SK-N-SH (cell line): ENCODE measurements at regions not wholly inside any gene's neighbourhood (a gene's known extent, or its start where the extent isn't known, plus 50 kb on each side); places are given as distances from the start of the nearest gene placed in this dataset.

Source experiments
- CTCF ChIA-PET: fragments of 300-600, 350-600 bp; formaldehyde crosslinking; extraction: SDS; loops from one replicate; lab custom pipeline; 2021; lab: Yijun Ruan, JAX
- POLR2A ChIA-PET: fragments of 350-600 bp; sonication (Branson Sonifier 250); formaldehyde crosslinking; extraction: SDS; loops from one replicate; lab custom pipeline; 2020; ENCODE audit warnings: antibody characterized with exemption, inconsistent platforms; lab: Yijun Ruan, JAX
- DNase-seq: peaks from one replicate; pipeline ENCODE4 v3.0.0; 2012
- H2AFZ ChIP-seq: fragments of 200-600 bp; sonication (generic); 2 replicates; pipeline ENCODE4 v1.8.1; 2016; ENCODE audit warnings: antibody characterized with exemption, mild to moderate bottlenecking, low read depth
- H3F3A ChIP-seq: fragments of 200-600 bp; sonication (generic); replicated peaks from 2 replicates; pipeline ENCODE3; 2016; ENCODE audit warnings: antibody characterized with exemption, mild to moderate bottlenecking; ENCODE audit not compliant: insufficient read depth
- H3K27ac ChIP-seq, 2 experiments: fragments of 200-500 bp in 1 of 2; fragments of 200-600 bp in 1 of 2; sonication (Bioruptor generic) in 1 of 2; sonication (generic), shearing (Covaris generic) in 1 of 2; 2 replicates each; pipeline versions ENCODE4 v1.5.1 to v1.6.1; 2014 to 2016; ENCODE audit warnings: low read depth in 2 of 2, inconsistent platforms in 1 of 2, low read length in 1 of 2, mild to moderate bottlenecking in 1 of 2, mixed read lengths in 1 of 2
- H3K27me3 ChIP-seq: fragments of 200-600 bp; sonication (generic), shearing (Covaris generic); 2 replicates; pipeline ENCODE4 v1.6.1; 2016; ENCODE audit warnings: mixed run types; ENCODE audit not compliant: insufficient read depth
- H3K36me3 ChIP-seq, 2 experiments: fragments of 200-500 bp in 1 of 2; fragments of 200-600 bp in 1 of 2; sonication (Bioruptor generic) in 1 of 2; sonication (generic) in 1 of 2; replicated peaks in 1 of 2; 2 replicates each; pipeline versions ENCODE3 to v1.5.1; 2014 to 2016; ENCODE audit warnings: low read length in 1 of 2, mild to moderate bottlenecking in 1 of 2; ENCODE audit not compliant: insufficient read depth in 2 of 2, control insufficient read depth in 1 of 2
- H3K4me1 ChIP-seq, 2 experiments: fragments of 200-500 bp in 1 of 2; fragments of 200-600 bp in 1 of 2; sonication (Bioruptor generic) in 1 of 2; sonication (generic), shearing (Covaris generic) in 1 of 2; 2 replicates each; pipeline versions ENCODE4 v1.5.1 to v1.6.1; 2014 to 2016; ENCODE audit warnings: low read depth in 1 of 2, low read length in 1 of 2, mixed run types in 1 of 2; ENCODE audit not compliant: insufficient read depth in 2 of 2, control insufficient read depth in 1 of 2
- H3K4me2 ChIP-seq: fragments of 200-600 bp; sonication (generic), shearing (Covaris generic); 2 replicates; pipeline ENCODE4 v1.6.1; 2017; ENCODE audit warnings: mixed run types
- H3K4me3 ChIP-seq, 2 experiments: fragments of 200-500 bp in 1 of 2; fragments of 200-600 bp in 1 of 2; sonication (Bioruptor generic) in 1 of 2; sonication (generic), shearing (Covaris generic) in 1 of 2; 2 replicates each; pipeline versions ENCODE4 v1.5.1 to v1.8.1; 2014 to 2016; ENCODE audit warnings: low read depth in 2 of 2, inconsistent platforms in 1 of 2, low read length in 1 of 2, mild to moderate bottlenecking in 1 of 2, mixed read lengths in 1 of 2, moderate library complexity in 1 of 2
- H3K79me2 ChIP-seq: fragments of 200-600 bp; sonication (generic); 2 replicates; pipeline ENCODE4 v1.8.1; 2017; ENCODE audit warnings: mild to moderate bottlenecking; ENCODE audit not compliant: insufficient read depth
- H3K9ac ChIP-seq: fragments of 200-600 bp; sonication (generic); 2 replicates; pipeline ENCODE4 v1.6.1; 2017; ENCODE audit warnings: mixed run types
- H3K9me2 ChIP-seq: fragments of 200-600 bp; sonication (generic); 2 replicates; pipeline ENCODE4 v1.6.1; 2017; ENCODE audit warnings: mixed run types
- H3K9me3 ChIP-seq: fragments of 200-600 bp; sonication (generic); 2 replicates; pipeline ENCODE4 v1.6.1; 2017; ENCODE audit warnings: mixed run types, mild to moderate bottlenecking, moderate library complexity
- H4K20me1 ChIP-seq: fragments of 200-600 bp; sonication (generic); 2 replicates; pipeline ENCODE4 v1.6.1; 2017; ENCODE audit warnings: mild to moderate bottlenecking, mixed run types; ENCODE audit not compliant: insufficient read depth
- CHD2 ChIP-seq: fragments of 150-350 bp; IDR thresholded peaks from 2 replicates; pipeline ENCODE4 v1.6.1; 2018; ENCODE audit warnings: low read length; ENCODE audit not compliant: partially characterized antibody
- CTCF ChIP-seq: fragments of 200-600 bp; sonication (generic); IDR thresholded peaks from 2 replicates; pipeline ENCODE4 v1.6.1; 2017; ENCODE audit warnings: antibody characterized with exemption, mild to moderate bottlenecking, moderate library complexity
- EP300 ChIP-seq, 2 experiments: IDR thresholded peaks; 2 replicates each; pipeline versions ENCODE4 v1.4.0 to v1.6.1; 2012; ENCODE audit warnings: borderline replicate concordance in 1 of 2, low read depth in 1 of 2, low read length in 1 of 2
- EZH2phosphoT487 ChIP-seq: fragments of 200-600 bp; sonication (generic); IDR thresholded peaks from 2 replicates; pipeline ENCODE4 v1.6.1; 2017; ENCODE audit warnings: low read depth, mixed run types, mild to moderate bottlenecking, antibody characterized with exemption, moderate library complexity, borderline replicate concordance
- FOSL2 ChIP-seq: IDR thresholded peaks from 2 replicates; pipeline ENCODE4 v1.4.0; 2012; ENCODE audit warnings: low read depth, mild to moderate bottlenecking, moderate library complexity, borderline replicate concordance
- GABPA ChIP-seq: IDR thresholded peaks from 2 replicates; pipeline ENCODE4 v1.4.0; 2012; ENCODE audit warnings: low read depth, mild to moderate bottlenecking
- GATA2 ChIP-seq: sonication (generic); formaldehyde crosslinking; IDR thresholded peaks from 2 replicates; pipeline ENCODE4 v1.5.0; 2020; ENCODE audit warnings: mild to moderate bottlenecking, missing genetic modification reagents
- IRF3 ChIP-seq: fragments of 150-350 bp; IDR thresholded peaks from 2 replicates; pipeline ENCODE4 v1.6.1; 2016; ENCODE audit warnings: mild to moderate bottlenecking, low read depth, low read length
- JUND ChIP-seq: IDR thresholded peaks from 2 replicates; pipeline ENCODE4 v1.4.0; 2012
- MEF2A ChIP-seq: IDR thresholded peaks from 2 replicates; pipeline ENCODE4 v1.4.0; 2012; ENCODE audit warnings: low read depth, borderline replicate concordance
- PBX3 ChIP-seq: IDR thresholded peaks from 2 replicates; pipeline ENCODE4; 2012
- POLR2AphosphoS5 ChIP-seq: IDR thresholded peaks from 2 replicates; pipeline ENCODE4 v1.6.1; 2012; ENCODE audit warnings: low read depth, low read length
- RAD21 ChIP-seq: IDR thresholded peaks from 2 replicates; pipeline ENCODE4 v1.6.1; 2012; ENCODE audit warnings: mild to moderate bottlenecking, low read length
- REST ChIP-seq: IDR thresholded peaks from 2 replicates; pipeline ENCODE4 v1.6.1; 2012; ENCODE audit warnings: mild to moderate bottlenecking, low read depth, low read length, moderate library complexity
- RFX5 ChIP-seq: IDR thresholded peaks from 2 replicates; pipeline ENCODE4 v1.6.1; 2012; ENCODE audit warnings: mild to moderate bottlenecking, improper control_type of control experiment, low read length
- RXRA ChIP-seq: IDR thresholded peaks from 2 replicates; pipeline ENCODE4 v1.4.0; 2012; ENCODE audit warnings: low read depth, mild to moderate bottlenecking, borderline replicate concordance
- SIN3A ChIP-seq: IDR thresholded peaks from 2 replicates; pipeline ENCODE4 v1.6.1; 2012; ENCODE audit warnings: low read depth, mild to moderate bottlenecking, low read length, moderate library complexity, borderline replicate concordance
- SMC3 ChIP-seq: IDR thresholded peaks from 2 replicates; pipeline ENCODE4 v1.6.1; 2012; ENCODE audit warnings: low read depth, low read length, improper control_type of control experiment
- USF2 ChIP-seq: fragments of 150-350 bp; IDR thresholded peaks from 2 replicates; pipeline ENCODE4 v1.6.1; 2017; ENCODE audit warnings: antibody characterized with exemption, low read length, low read depth, borderline replicate concordance
- YY1 ChIP-seq: IDR thresholded peaks from 2 replicates; pipeline ENCODE4 v1.4.0; 2012; ENCODE audit warnings: low read depth, mild to moderate bottlenecking
- ZBTB33 ChIP-seq: IDR thresholded peaks from 2 replicates; pipeline ENCODE4 v1.4.0; 2012; ENCODE audit warnings: low read depth, borderline replicate concordance
- WGBS: methylation state at CpG from one replicate; pipeline ENCODE4 v1.1.6; 2017; ENCODE audit warnings: low lambda C conversion rate; 5-methylcytosine and 5-hydroxymethylcytosine counted together

GRCh38 chr10:52486840-52487611, 172.9 kb downstream of the DKK1 start:
- CTCF ChIA-PET: interaction anchor here (1.4 to 9.5 kb wide), 4 partner anchors 158 to 293 kb away, joined by 4 to 185 read pairs (median 12); partner anchors contain the start of gene DKK1
- Histone ChIP-seq H2AFZ (no peak overlapping the region; the same call in 1 of the 2 replicates), H3K4me2 (peak overlapping the region; percentile 32; the same call in 1 of the 2 replicates), H3K27me3 (no peaks in the 10 kb centered on the region), H3F3A (peaks cover 36% of the 10 kb centered on the region), H3K9me3 (no peaks in the 10 kb centered on the region), H3K9me2 (no peaks in the 10 kb centered on the region), H3K4me1 (peaks cover 5 to 13% of the 10 kb centered on the region in 2 experiments; a peak in 3 of 4 replicates), H4K20me1 (no peaks in the 10 kb centered on the region), H3K36me3 (no peaks in the 10 kb centered on the region), H3K4me3 (no peak overlapping the region), H3K79me2 (no peaks in the 10 kb centered on the region), H3K9ac (peak overlapping the region; percentile 42), H3K27ac (peak overlapping the region; percentile 62 to 89)
- DNase-seq: no peak
- 35% methylated on average over 1 of the region's 1 CpG for WGBS
- POLR2A ChIA-PET: no interaction called here
- TF ChIP-seq EP300 (IDR thresholded peaks at IDR 0.05; ENCODE audit: borderline replicate concordance in 1 of 2, low read depth in 1 of 2, low read length in 1 of 2) (peak; percentile 22 to 95; a peak in 3 of 4 replicates), RFX5 (no peak), SMC3 (no peak), CTCF (no peak), GABPA (no peak), MEF2A (0 out of 2 replicates have a peak, but pooled peaks have one; percentile 67), GATA2 (CRISPR knock-in tag) (no peak), REST (no peak), USF2 (no peak), YY1 (no peak), FOSL2 (peak; percentile 88), ZBTB33 (peak; percentile 64; the same call in 1 of the 2 replicates), SIN3A (no peak), RAD21 (no peak), POLR2AphosphoS5 (peak; percentile 57; the same call in 1 of the 2 replicates), EZH2phosphoT487 (no peak), JUND (peak; percentile 93), RXRA (no peak), CHD2 (no peak), IRF3 (no peak), PBX3 (peak; percentile 95)
